DND-41 (cell line): ENCODE measurements at regions not wholly inside any gene's neighbourhood (a gene's known extent, or its start where the extent isn't known, plus 50 kb on each side); places are given as distances from the start of the nearest gene placed in this dataset.

ENCODE experiments used
- CTCF ChIP-seq: IDR thresholded peaks from 2 replicates; pipeline ENCODE4 v1.5.1; 2012; ENCODE audit warnings: borderline replicate concordance, low read length, moderate library complexity, mild to moderate bottlenecking; ENCODE audit not compliant: poor library complexity, severe bottlenecking; ENCODE audit errors: extremely low read depth
- EZH2 ChIP-seq: IDR thresholded peaks from 3 replicates; pipeline ENCODE4 v1.6.1; 2012; ENCODE audit warnings: borderline replicate concordance, low read depth, mild to moderate bottlenecking, moderate library complexity, low read length, inconsistent platforms; ENCODE audit not compliant: severe bottlenecking

GRCh38 chr10:120981601-120982391, 130.6 kb downstream of the WDR11 start:
- TF ChIP-seq CTCF, result no peak
- no peak for TF ChIP-seq EZH2
